22Rv1 (cell line): ENCODE measurements at regions not wholly inside any gene's neighbourhood (a gene's known extent, or its start where the extent isn't known, plus 50 kb on each side); places are given as distances from the start of the nearest gene placed in this dataset.

Source experiments
- ZFX ChIP-seq: fragments of 450-650 bp; IDR thresholded peaks from 2 replicates; pipeline ENCODE4 v1.6.1; 2017; ENCODE audit warnings: antibody characterized with exemption, borderline replicate concordance
- TF ChIP-seq, protein P1 (sequence below): fragments of 450-650 bp; IDR thresholded peaks from 2 replicates; pipeline ENCODE4 v1.5.1; 2017; ENCODE audit warnings: mild to moderate bottlenecking

- TF ChIP-seq, protein P1, sequence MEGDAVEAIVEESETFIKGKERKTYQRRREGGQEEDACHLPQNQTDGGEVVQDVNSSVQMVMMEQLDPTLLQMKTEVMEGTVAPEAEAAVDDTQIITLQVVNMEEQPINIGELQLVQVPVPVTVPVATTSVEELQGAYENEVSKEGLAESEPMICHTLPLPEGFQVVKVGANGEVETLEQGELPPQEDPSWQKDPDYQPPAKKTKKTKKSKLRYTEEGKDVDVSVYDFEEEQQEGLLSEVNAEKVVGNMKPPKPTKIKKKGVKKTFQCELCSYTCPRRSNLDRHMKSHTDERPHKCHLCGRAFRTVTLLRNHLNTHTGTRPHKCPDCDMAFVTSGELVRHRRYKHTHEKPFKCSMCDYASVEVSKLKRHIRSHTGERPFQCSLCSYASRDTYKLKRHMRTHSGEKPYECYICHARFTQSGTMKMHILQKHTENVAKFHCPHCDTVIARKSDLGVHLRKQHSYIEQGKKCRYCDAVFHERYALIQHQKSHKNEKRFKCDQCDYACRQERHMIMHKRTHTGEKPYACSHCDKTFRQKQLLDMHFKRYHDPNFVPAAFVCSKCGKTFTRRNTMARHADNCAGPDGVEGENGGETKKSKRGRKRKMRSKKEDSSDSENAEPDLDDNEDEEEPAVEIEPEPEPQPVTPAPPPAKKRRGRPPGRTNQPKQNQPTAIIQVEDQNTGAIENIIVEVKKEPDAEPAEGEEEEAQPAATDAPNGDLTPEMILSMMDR: no peak
- TF ChIP-seq ZFX: no peak
Measured at GRCh38 chr3:176950743-176951142, 246.5 kb downstream of the TBL1XR1 start.
